ENCODE measurements at regions not wholly inside any gene's neighbourhood (a gene's known extent, or its start where the extent isn't known, plus 50 kb on each side); places are given as distances from the start of the nearest gene placed in this dataset.

- Mint-ChIP-seq H3K36me3 (ENCODE audit: low read depth) (no peaks in the 10 kb centered on the region), H3K4me1 (ENCODE audit: low read depth) (no peaks in the 10 kb centered on the region), H3K4me3 (no peak overlapping the region), H3K27ac (no peak overlapping the region), H3K9me3 (no peaks in the 10 kb centered on the region), H3K27me3 (peaks cover 7% of the 10 kb centered on the region)
Measured at GRCh38 chr15:61315471-61315870, 86.4 kb upstream of the RORA start.

GRCh38 chr15:61314427-61314826, 85.3 kb upstream of the RORA start:
- no peaks in the 10 kb centered on the region for H3K36me3 Mint-ChIP-seq (ENCODE audit: low read depth)
- H3K4me3 Mint-ChIP-seq: no peak overlapping the region
- no peaks in the 10 kb centered on the region for H3K9me3 Mint-ChIP-seq
- no peaks in the 10 kb centered on the region for H3K27me3 Mint-ChIP-seq
- no peaks in the 10 kb centered on the region for H3K4me1 Mint-ChIP-seq (ENCODE audit: low read depth)
- H3K27ac Mint-ChIP-seq: no peak overlapping the region

GRCh38 chr15:61309617-61310016, 80.5 kb upstream of the RORA start:
- Mint-ChIP-seq H3K27me3 (no peaks in the 10 kb centered on the region), H3K9me3 (no peaks in the 10 kb centered on the region), H3K36me3 (ENCODE audit: low read depth) (no peaks in the 10 kb centered on the region), H3K27ac (no peak overlapping the region), H3K4me1 (ENCODE audit: low read depth) (no peaks in the 10 kb centered on the region), H3K4me3 (no peak overlapping the region)

- no peaks in the 10 kb centered on the region for H3K27me3 Mint-ChIP-seq
- H3K36me3 Mint-ChIP-seq (ENCODE audit: low read depth): no peaks in the 10 kb centered on the region
- no peak overlapping the region for H3K27ac Mint-ChIP-seq
- no peak overlapping the region for H3K4me3 Mint-ChIP-seq
- no peaks in the 10 kb centered on the region for H3K9me3 Mint-ChIP-seq
- H3K4me1 Mint-ChIP-seq (ENCODE audit: low read depth): no peaks in the 10 kb centered on the region
Measured at GRCh38 chr15:61309031-61309511, 80.0 kb upstream of the RORA start.

GRCh38 chr15:61308437-61308836, 79.3 kb upstream of the RORA start:
- Mint-ChIP-seq H3K27ac (no peak overlapping the region), H3K27me3 (no peaks in the 10 kb centered on the region), H3K4me3 (no peak overlapping the region), H3K36me3 (ENCODE audit: low read depth) (no peaks in the 10 kb centered on the region), H3K4me1 (ENCODE audit: low read depth) (no peaks in the 10 kb centered on the region), H3K9me3 (no peaks in the 10 kb centered on the region)

GRCh38 chr15:61307474-61307873, 78.4 kb upstream of the RORA start:
- Mint-ChIP-seq H3K4me1 (ENCODE audit: low read depth) (no peaks in the 10 kb centered on the region), H3K9me3 (no peaks in the 10 kb centered on the region), H3K27ac (no peak overlapping the region), H3K27me3 (no peaks in the 10 kb centered on the region), H3K36me3 (ENCODE audit: low read depth) (no peaks in the 10 kb centered on the region), H3K4me3 (no peak overlapping the region)

GRCh38 chr15:61301701-61302100, 72.6 kb upstream of the RORA start:
- Mint-ChIP-seq H3K9me3 (no peaks in the 10 kb centered on the region), H3K4me1 (ENCODE audit: low read depth) (no peaks in the 10 kb centered on the region), H3K27ac (no peak overlapping the region), H3K36me3 (ENCODE audit: low read depth) (no peaks in the 10 kb centered on the region), H3K27me3 (peaks cover 9% of the 10 kb centered on the region), H3K4me3 (no peak overlapping the region)

GRCh38 chr15:61299075-61299763, 70.1 kb upstream of the RORA start:
- Mint-ChIP-seq H3K27me3 (peaks cover 14% of the 10 kb centered on the region), H3K36me3 (ENCODE audit: low read depth) (no peaks in the 10 kb centered on the region), H3K9me3 (no peaks in the 10 kb centered on the region), H3K27ac (no peak overlapping the region), H3K4me1 (ENCODE audit: low read depth) (no peaks in the 10 kb centered on the region), H3K4me3 (no peak overlapping the region)

GRCh38 chr15:61295239-61295638, 66.1 kb upstream of the RORA start:
- Mint-ChIP-seq H3K4me3 (no peak overlapping the region), H3K27me3 (peaks cover 24% of the 10 kb centered on the region), H3K36me3 (ENCODE audit: low read depth) (no peaks in the 10 kb centered on the region), H3K27ac (no peak overlapping the region), H3K4me1 (ENCODE audit: low read depth) (no peaks in the 10 kb centered on the region), H3K9me3 (peaks cover 5% of the 10 kb centered on the region)

GRCh38 chr15:61282661-61283060, 53.6 kb upstream of the RORA start:
- Mint-ChIP-seq H3K27me3 (peaks cover 23% of the 10 kb centered on the region), H3K27ac (no peak overlapping the region), H3K36me3 (ENCODE audit: low read depth) (no peaks in the 10 kb centered on the region), H3K4me1 (ENCODE audit: low read depth) (no peaks in the 10 kb centered on the region), H3K4me3 (no peak overlapping the region), H3K9me3 (no peaks in the 10 kb centered on the region)

GRCh38 chr15:61281328-61281727, 52.2 kb upstream of the RORA start:
- no peaks in the 10 kb centered on the region for H3K9me3 Mint-ChIP-seq
- no peak overlapping the region for H3K27ac Mint-ChIP-seq
- H3K36me3 Mint-ChIP-seq (ENCODE audit: low read depth): no peaks in the 10 kb centered on the region
- H3K4me3 Mint-ChIP-seq: no peak overlapping the region
- H3K27me3 Mint-ChIP-seq: peaks cover 19% of the 10 kb centered on the region
- no peaks in the 10 kb centered on the region for H3K4me1 Mint-ChIP-seq (ENCODE audit: low read depth)
